CD4-positive, alpha-beta memory T cell (primary cell): ENCODE measurements at regions not wholly inside any gene's neighbourhood (a gene's known extent, or its start where the extent isn't known, plus 50 kb on each side); places are given as distances from the start of the nearest gene placed in this dataset.

Experiments
- CTCF ChIA-PET: fragments of 350-600 bp; sonication (Branson Sonifier 250); formaldehyde crosslinking; loops from one replicate; lab custom pipeline; 2021; ENCODE audit warnings: inconsistent platforms; ENCODE audit not compliant: partially characterized antibody; lab: Charles Lee
- POLR2A ChIA-PET: fragments of 350-600 bp; sonication (Branson Sonifier 250); formaldehyde crosslinking; loops from one replicate; lab custom pipeline; 2021; ENCODE audit not compliant: partially characterized antibody; lab: Charles Lee
- DNase-seq, 5 donors: peaks; one replicate each; pipeline versions ENCODE4 v3.0.0 to v3.0.0-alpha.2; 2020 to 2022; ENCODE audit warnings: mixed read lengths in 1 of 5
- H3K27ac ChIP-seq: one replicate; pipeline ENCODE4 v1.7.0; 2013; ENCODE audit warnings: low read depth, low read length
- H3K27me3 ChIP-seq: 2 replicates; pipeline ENCODE4 v1.7.0; 2013; ENCODE audit warnings: mild to moderate bottlenecking, low read length, moderate library complexity; ENCODE audit not compliant: insufficient read depth
- H3K36me3 ChIP-seq: 2 replicates; pipeline ENCODE4 v1.7.0; 2013; ENCODE audit warnings: mild to moderate bottlenecking, low read length, moderate library complexity; ENCODE audit not compliant: insufficient read depth
- H3K4me1 ChIP-seq: 2 replicates; pipeline ENCODE4 v1.7.0; 2013; ENCODE audit warnings: mild to moderate bottlenecking, low read length, moderate library complexity; ENCODE audit not compliant: insufficient read depth
- H3K4me3 ChIP-seq, 2 donors: one replicate each; pipeline ENCODE4 v1.7.0; 2013; ENCODE audit warnings: low read length in 2 of 2, mild to moderate bottlenecking in 1 of 2
- H3K9me3 ChIP-seq, 2 donors: one replicate each; pipeline ENCODE4 v1.7.0; 2013; ENCODE audit warnings: low read length in 2 of 2, control low read depth in 1 of 2; ENCODE audit not compliant: control insufficient read depth in 1 of 2
- H3K27ac Mint-ChIP-seq, 7 donors: one replicate each; pipeline ENCODE4 v1.8.0; 2020 to 2021; ENCODE audit warnings: mixed read lengths in 7 of 7, mild to moderate bottlenecking in 6 of 7, inconsistent platforms in 3 of 7, moderate library complexity in 3 of 7
- H3K27me3 Mint-ChIP-seq, 2 donors: one replicate each; pipeline ENCODE4 v1.8.0; 2020 to 2021; ENCODE audit warnings: mixed read lengths in 2 of 2
- H3K36me3 Mint-ChIP-seq, 2 donors: one replicate each; pipeline ENCODE4 v1.8.0; 2020 to 2021; ENCODE audit warnings: mixed read lengths in 2 of 2, inconsistent platforms in 1 of 2, mild to moderate bottlenecking in 1 of 2
- H3K4me1 Mint-ChIP-seq, 4 donors: one replicate each; pipeline ENCODE4 v1.8.0; 2020 to 2021; ENCODE audit warnings: mixed read lengths in 4 of 4, mild to moderate bottlenecking in 1 of 4
- H3K4me3 Mint-ChIP-seq, 8 donors: one replicate each; pipeline ENCODE4 v1.8.0; 2020 to 2021; ENCODE audit warnings: mixed read lengths in 8 of 8, mild to moderate bottlenecking in 7 of 8, moderate library complexity in 6 of 8, inconsistent platforms in 3 of 8
- H3K9me3 Mint-ChIP-seq, 8 donors: one replicate each; pipeline ENCODE4 v1.8.0; 2020 to 2021; ENCODE audit warnings: mixed read lengths in 8 of 8, mild to moderate bottlenecking in 5 of 8, inconsistent platforms in 3 of 8, moderate library complexity in 1 of 8
- intact Hi-C: fragments of 100-400 bp; cut with micrococcal nuclease; formaldehyde crosslinking; loops from one replicate; pipeline ENCODE4 v1.15.1; 2023

DNA sequence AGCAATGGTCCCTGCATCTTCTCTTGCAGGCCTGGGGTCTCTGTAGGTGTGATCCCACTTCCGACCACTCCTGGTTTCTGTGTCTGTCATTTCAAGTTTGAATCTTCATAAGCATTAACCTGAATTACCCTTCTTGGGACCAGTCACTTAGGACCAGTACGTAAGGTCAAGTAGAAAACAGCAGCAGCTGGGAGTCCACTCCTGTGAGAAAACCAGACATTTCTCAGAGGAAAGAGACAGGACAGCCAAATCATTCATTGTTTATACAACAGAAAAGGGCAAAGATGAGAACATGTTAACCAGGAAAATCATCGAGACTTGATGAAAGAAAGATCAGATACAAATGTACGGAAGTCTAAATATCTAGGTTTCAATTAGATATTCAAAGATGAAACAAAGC lies 163.0 kb downstream of the MREG start:
- intact Hi-C loops = no loop called here
- CTCF ChIA-PET = no interaction called here
- no peaks in the 10 kb centered on the region for H3K4me1 ChIP-seq
- H3K4me3 Mint-ChIP-seq = no peak overlapping the region
- no peaks in the 10 kb centered on the region for H3K36me3 ChIP-seq
- H3K27me3 Mint-ChIP-seq = peaks cover 0 to 1% of the 10 kb centered on the region in 2 donors
- H3K27ac ChIP-seq = no peak overlapping the region
- H3K27me3 ChIP-seq = no peaks in the 10 kb centered on the region
- no peaks in the 10 kb centered on the region for H3K36me3 Mint-ChIP-seq
- POLR2A ChIA-PET = no interaction called here
- no peak overlapping the region for H3K4me3 ChIP-seq
- H3K9me3 Mint-ChIP-seq = peaks cover 0 to 12% (median 3%) of the 10 kb centered on the region in 8 donors
- H3K9me3 ChIP-seq = no peaks in the 10 kb centered on the region
- H3K4me1 Mint-ChIP-seq = no peaks in the 10 kb centered on the region
- no peak overlapping the region for H3K27ac Mint-ChIP-seq
- no peak for DNase-seq

DNA sequence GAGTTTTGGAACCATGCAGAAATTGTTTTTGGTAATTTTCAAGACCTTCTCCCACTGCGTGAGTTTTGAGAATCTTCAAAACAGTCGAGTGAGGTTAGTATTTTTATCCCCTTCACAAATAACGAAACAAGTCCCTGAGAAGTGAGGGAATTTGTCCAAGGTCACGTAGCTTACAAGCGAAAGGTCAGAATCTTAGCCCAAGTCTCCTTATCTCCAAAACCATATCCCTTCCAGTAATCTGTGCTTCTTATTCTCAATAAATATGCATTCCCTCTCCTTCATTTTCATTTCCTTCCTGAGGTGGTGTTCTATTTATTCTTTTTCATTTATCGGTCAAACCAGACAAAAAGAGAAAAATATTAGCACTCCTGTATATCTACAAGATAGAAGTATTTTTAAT lies 163.6 kb downstream of the MREG start:
- Mint-ChIP-seq H3K4me1 (no peaks in the 10 kb centered on the region), H3K36me3 (no peaks in the 10 kb centered on the region), H3K27ac (no peak overlapping the region), H3K4me3 (no peak overlapping the region), H3K27me3 (peaks cover 0 to 1% of the 10 kb centered on the region in 2 donors), H3K9me3 (peaks cover 0 to 12% (median 3%) of the 10 kb centered on the region in 8 donors)
- intact Hi-C loops = no loop called here
- Histone ChIP-seq H3K4me1 (no peaks in the 10 kb centered on the region), H3K4me3 (no peak overlapping the region), H3K27me3 (no peaks in the 10 kb centered on the region), H3K36me3 (no peaks in the 10 kb centered on the region), H3K9me3 (no peaks in the 10 kb centered on the region), H3K27ac (no peak overlapping the region)
- DNase-seq = no peak
- ChIA-PET CTCF (no interaction called here), POLR2A (no interaction called here)

DNA sequence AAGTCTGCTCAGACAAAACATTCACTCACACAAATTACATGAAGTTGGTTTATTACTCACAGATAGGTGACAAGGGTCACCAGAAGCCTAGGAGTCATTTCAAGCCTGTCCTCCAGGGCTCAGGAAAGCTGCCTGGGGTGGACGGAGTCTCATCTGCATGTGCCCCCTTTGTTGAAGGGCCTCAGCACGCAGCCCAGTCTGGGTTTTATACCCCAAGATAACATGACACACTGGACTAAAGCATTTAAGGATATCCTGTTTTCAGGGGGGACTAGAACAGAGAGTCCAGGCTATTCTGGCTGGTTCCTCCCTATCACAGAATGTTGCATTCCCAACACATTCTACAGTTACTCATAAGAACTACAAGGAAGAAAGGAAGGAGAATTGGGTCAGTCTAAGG lies 164.7 kb downstream of the MREG start:
- Mint-ChIP-seq H3K27me3 (peaks cover 0 to 1% of the 10 kb centered on the region in 2 donors), H3K27ac (no peak overlapping the region), H3K9me3 (peaks cover 0 to 9% (median under 1%) of the 10 kb centered on the region in 8 donors), H3K36me3 (no peaks in the 10 kb centered on the region), H3K4me3 (no peak overlapping the region), H3K4me1 (no peaks in the 10 kb centered on the region)
- H3K4me1 ChIP-seq = no peaks in the 10 kb centered on the region
- H3K36me3 ChIP-seq = no peaks in the 10 kb centered on the region
- H3K27ac ChIP-seq = no peak overlapping the region
- no peaks in the 10 kb centered on the region for H3K9me3 ChIP-seq
- ChIA-PET POLR2A (no interaction called here), CTCF (no interaction called here)
- H3K27me3 ChIP-seq = no peaks in the 10 kb centered on the region
- H3K4me3 ChIP-seq = no peak overlapping the region
- intact Hi-C loops = no loop called here
- no peak for DNase-seq

DNA sequence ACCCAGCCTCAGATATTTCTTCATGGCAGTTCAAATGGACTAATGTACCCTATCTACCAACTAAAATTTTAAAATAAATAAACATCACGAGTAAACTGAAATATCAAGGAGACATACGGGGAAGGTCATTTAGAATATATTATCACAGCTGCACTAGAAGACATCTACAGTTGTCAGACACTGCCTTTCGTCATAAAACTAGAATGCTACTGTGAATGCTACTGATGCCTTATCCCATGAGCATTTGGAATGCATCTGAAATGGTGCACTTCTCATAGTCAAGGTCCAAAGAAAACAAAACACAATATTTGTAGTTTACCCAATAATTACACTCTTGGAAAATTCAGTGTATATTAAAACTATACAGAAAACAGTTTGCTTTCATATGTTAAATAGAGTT lies 165.2 kb downstream of the MREG start:
- no peak overlapping the region for H3K4me3 ChIP-seq
- H3K4me1 ChIP-seq = no peaks in the 10 kb centered on the region
- POLR2A ChIA-PET = no interaction called here
- H3K36me3 Mint-ChIP-seq = no peaks in the 10 kb centered on the region
- no peaks in the 10 kb centered on the region for H3K9me3 ChIP-seq
- H3K4me3 Mint-ChIP-seq = no peak overlapping the region
- no peaks in the 10 kb centered on the region for H3K36me3 ChIP-seq
- H3K4me1 Mint-ChIP-seq = no peaks in the 10 kb centered on the region
- H3K9me3 Mint-ChIP-seq = peaks cover 0 to 5% (median 0%) of the 10 kb centered on the region in 8 donors
- H3K27ac Mint-ChIP-seq = no peak overlapping the region
- CTCF ChIA-PET = no interaction called here
- H3K27ac ChIP-seq = no peak overlapping the region
- DNase-seq = no peak
- intact Hi-C loops = no loop called here
- peaks cover 0 to 1% of the 10 kb centered on the region in 2 donors for H3K27me3 Mint-ChIP-seq
- no peaks in the 10 kb centered on the region for H3K27me3 ChIP-seq

DNA sequence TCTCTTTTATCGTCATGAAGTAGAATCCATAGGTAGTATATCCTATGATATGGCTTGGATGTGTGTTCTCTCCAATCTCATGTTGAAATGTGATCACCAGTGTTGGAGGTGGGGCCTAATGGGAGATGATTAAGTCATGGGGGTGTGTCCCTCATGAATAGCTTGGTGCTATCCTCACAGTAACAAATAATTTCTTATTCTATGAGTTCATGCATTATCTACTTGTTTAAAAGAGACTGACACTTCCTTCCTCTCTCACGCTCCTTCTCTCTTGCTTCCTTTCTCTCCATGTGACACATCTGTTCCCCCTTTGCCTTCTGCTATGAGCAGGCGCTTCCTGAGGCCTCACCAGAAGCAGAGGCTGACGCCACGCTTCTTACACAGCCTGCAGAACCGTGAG lies 165.6 kb downstream of the MREG start:
- no peak overlapping the region for H3K4me3 ChIP-seq
- intact Hi-C loops = no loop called here
- no peaks in the 10 kb centered on the region for H3K4me1 Mint-ChIP-seq
- no peaks in the 10 kb centered on the region for H3K36me3 ChIP-seq
- H3K27ac Mint-ChIP-seq = no peak overlapping the region
- no peaks in the 10 kb centered on the region for H3K36me3 Mint-ChIP-seq
- no peaks in the 10 kb centered on the region for H3K9me3 ChIP-seq
- ChIA-PET POLR2A (no interaction called here), CTCF (no interaction called here)
- no peaks in the 10 kb centered on the region for H3K4me1 ChIP-seq
- H3K27me3 ChIP-seq = no peaks in the 10 kb centered on the region
- no peak for DNase-seq
- no peak overlapping the region for H3K4me3 Mint-ChIP-seq
- H3K27ac ChIP-seq = no peak overlapping the region
- H3K27me3 Mint-ChIP-seq = peaks cover 0 to 1% of the 10 kb centered on the region in 2 donors
- H3K9me3 Mint-ChIP-seq = peaks cover 0 to 2% (median 0%) of the 10 kb centered on the region in 8 donors

DNA sequence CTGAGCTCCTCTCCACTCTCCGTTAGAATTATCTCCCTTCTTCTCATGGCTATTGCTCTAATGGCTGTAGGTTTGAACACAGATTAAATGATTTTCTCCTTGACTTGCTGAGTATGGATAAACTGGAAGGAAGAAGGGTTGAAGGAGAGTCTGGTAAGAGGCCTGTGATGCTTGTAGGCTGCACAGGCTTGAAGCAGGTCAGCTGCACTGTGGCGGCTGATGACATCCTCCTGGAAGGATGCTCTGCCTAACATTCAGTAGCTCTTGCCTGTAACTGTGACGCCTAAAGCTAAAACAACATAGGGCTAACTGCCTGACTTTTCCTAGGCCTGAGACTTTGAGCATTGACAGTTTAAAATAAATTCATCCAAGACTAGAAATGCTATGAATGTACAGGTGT lies 166.3 kb downstream of the MREG start:
- POLR2A ChIA-PET = no interaction called here
- Histone ChIP-seq H3K4me1 (no peaks in the 10 kb centered on the region), H3K27me3 (no peaks in the 10 kb centered on the region), H3K27ac (no peak overlapping the region), H3K9me3 (no peaks in the 10 kb centered on the region), H3K36me3 (no peaks in the 10 kb centered on the region), H3K4me3 (no peak overlapping the region)
- Mint-ChIP-seq H3K36me3 (no peaks in the 10 kb centered on the region), H3K27ac (no peak overlapping the region), H3K9me3 (no peaks in the 10 kb centered on the region), H3K4me3 (no peak overlapping the region), H3K4me1 (no peaks in the 10 kb centered on the region), H3K27me3 (peaks cover 0 to 1% of the 10 kb centered on the region in 2 donors)
- intact Hi-C loops = no loop called here
- CTCF ChIA-PET = no interaction called here
- DNase-seq = no peak

DNA sequence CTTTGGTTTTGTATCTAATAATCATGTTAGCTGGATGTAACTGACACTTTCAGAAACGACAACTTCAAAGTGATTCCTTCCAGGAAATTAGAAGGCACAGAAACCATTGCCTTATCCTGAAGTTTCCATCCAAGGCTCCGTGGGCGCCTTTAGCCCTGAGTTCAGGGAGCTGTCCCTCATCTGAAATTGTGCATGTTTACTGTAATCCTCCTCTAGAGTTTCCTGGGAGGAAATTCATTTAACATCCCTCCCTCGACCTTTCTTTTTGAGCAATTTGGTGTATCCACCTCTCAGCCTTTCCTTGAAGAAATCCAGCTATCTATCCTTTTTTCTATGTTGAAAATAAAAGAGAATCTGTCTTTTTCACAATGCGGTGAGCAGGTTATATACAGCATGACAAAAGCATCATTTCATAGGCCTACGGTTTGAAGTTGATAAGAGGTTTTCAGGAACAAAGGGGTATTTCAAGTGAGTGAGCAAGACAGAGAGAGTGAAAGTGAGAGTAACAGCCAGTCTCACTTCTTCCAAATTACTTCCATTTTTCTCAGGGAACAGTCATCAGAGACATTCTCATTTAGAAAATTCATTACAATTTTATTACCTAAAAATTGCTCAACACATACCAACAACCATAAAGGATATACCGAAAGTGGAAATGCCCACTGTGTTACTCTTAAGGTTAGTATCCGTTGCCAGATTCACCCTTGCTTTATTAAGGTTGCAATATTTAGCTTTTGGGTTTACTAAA lies 167.3 kb downstream of the MREG start:
- POLR2A ChIA-PET = no interaction called here
- H3K27me3 ChIP-seq = no peaks in the 10 kb centered on the region
- no peak for DNase-seq
- Mint-ChIP-seq H3K9me3 (no peaks in the 10 kb centered on the region), H3K4me3 (no peak overlapping the region), H3K27me3 (peaks cover 0 to 1% of the 10 kb centered on the region in 2 donors), H3K4me1 (no peaks in the 10 kb centered on the region), H3K27ac (no peak overlapping the region), H3K36me3 (no peaks in the 10 kb centered on the region)
- no peak overlapping the region for H3K4me3 ChIP-seq
- no peak overlapping the region for H3K27ac ChIP-seq
- H3K4me1 ChIP-seq = no peaks in the 10 kb centered on the region
- H3K36me3 ChIP-seq = no peaks in the 10 kb centered on the region
- CTCF ChIA-PET = no interaction called here
- no peaks in the 10 kb centered on the region for H3K9me3 ChIP-seq
- intact Hi-C loops = no loop called here
